Mesothelial cell of epicardium (in vitro differentiated cells): ENCODE measurements at regions not wholly inside any gene's neighbourhood (a gene's known extent, or its start where the extent isn't known, plus 50 kb on each side); places are given as distances from the start of the nearest gene placed in this dataset.

Source experiments
- DNase-seq, 2 experiments: peaks; one replicate each; pipeline ENCODE4 v3.0.0; 2021; ENCODE audit warnings: low spot score in 2 of 2; ENCODE audit not compliant: unreplicated experiment in 2 of 2
- H3K27ac Mint-ChIP-seq: 2 replicates; pipeline ENCODE4 v1.8.0; 2021; ENCODE audit warnings: mixed read lengths
- H3K27me3 Mint-ChIP-seq: 2 replicates; pipeline ENCODE4 v1.8.0; 2021; ENCODE audit warnings: low read depth, mixed read lengths
- H3K36me3 Mint-ChIP-seq: 2 replicates; pipeline ENCODE4 v1.8.0; 2021; ENCODE audit warnings: mixed read lengths
- H3K4me1 Mint-ChIP-seq: 2 replicates; pipeline ENCODE4 v1.8.0; 2021; ENCODE audit warnings: mixed read lengths
- H3K4me3 Mint-ChIP-seq: 2 replicates; pipeline ENCODE4 v1.8.0; 2021; ENCODE audit warnings: mild to moderate bottlenecking, moderate library complexity, mixed read lengths
- H3K9me3 Mint-ChIP-seq: 2 replicates; pipeline ENCODE4 v1.8.0; 2021; ENCODE audit warnings: mixed read lengths
- CTCF ChIP-seq: fragments of 200-600 bp; sonication (generic); IDR thresholded peaks from one replicate; pipeline ENCODE4 v1.5.0; 2021; ENCODE audit warnings: antibody characterized with exemption; ENCODE audit not compliant: unreplicated experiment

- H3K4me1 Mint-ChIP-seq: no peaks in the 10 kb centered on the region
- H3K36me3 Mint-ChIP-seq: no peaks in the 10 kb centered on the region
- no peak overlapping the region for H3K27ac Mint-ChIP-seq
- DNase-seq: no peak
- H3K4me3 Mint-ChIP-seq: no peak overlapping the region
- no peaks in the 10 kb centered on the region for H3K9me3 Mint-ChIP-seq
- TF ChIP-seq CTCF: no peak
- H3K27me3 Mint-ChIP-seq: peaks cover 6% of the 10 kb centered on the region
Observed at GRCh38 chr22:48450188-48450825, 1377.4 kb downstream of the BRD1 start.

- DNase-seq: no peak
- H3K4me3 Mint-ChIP-seq: no peak overlapping the region
Observed at GRCh38 chr22:48449466-48450187, 1378.0 kb downstream of the BRD1 start.

GRCh38 chr22:48448821-48449220 lies 1378.9 kb downstream of the BRD1 start:
- no peak overlapping the region for H3K4me3 Mint-ChIP-seq
- peaks cover 11% of the 10 kb centered on the region for H3K27me3 Mint-ChIP-seq
- DNase-seq: no peak
- H3K9me3 Mint-ChIP-seq: no peaks in the 10 kb centered on the region
- TF ChIP-seq CTCF: no peak
- H3K4me1 Mint-ChIP-seq: no peaks in the 10 kb centered on the region
- H3K27ac Mint-ChIP-seq: no peak overlapping the region
- no peaks in the 10 kb centered on the region for H3K36me3 Mint-ChIP-seq

More at GRCh38 chr22:48449466-48450187, 1378.0 kb downstream of the BRD1 start:
- H3K27me3 Mint-ChIP-seq: peaks cover 11% of the 10 kb centered on the region
- H3K9me3 Mint-ChIP-seq: no peaks in the 10 kb centered on the region
- no peak for TF ChIP-seq CTCF
- no peaks in the 10 kb centered on the region for H3K36me3 Mint-ChIP-seq
- H3K4me1 Mint-ChIP-seq: no peaks in the 10 kb centered on the region
- H3K27ac Mint-ChIP-seq: no peak overlapping the region

GRCh38 chr22:48445113-48445827 lies 1382.4 kb downstream of the BRD1 start:
- Mint-ChIP-seq H3K4me1 (no peaks in the 10 kb centered on the region), H3K27me3 (peaks cover 14% of the 10 kb centered on the region), H3K9me3 (no peaks in the 10 kb centered on the region), H3K36me3 (no peaks in the 10 kb centered on the region), H3K27ac (no peak overlapping the region), H3K4me3 (no peak overlapping the region)
- DNase-seq: no peak
- TF ChIP-seq CTCF: no peak

- no peak for TF ChIP-seq CTCF
- H3K4me1 Mint-ChIP-seq: no peaks in the 10 kb centered on the region
- no peaks in the 10 kb centered on the region for H3K36me3 Mint-ChIP-seq
- no peaks in the 10 kb centered on the region for H3K9me3 Mint-ChIP-seq
- DNase-seq: no peak
- no peak overlapping the region for H3K4me3 Mint-ChIP-seq
- no peak overlapping the region for H3K27ac Mint-ChIP-seq
- H3K27me3 Mint-ChIP-seq: peaks cover 15% of the 10 kb centered on the region
Observed at GRCh38 chr22:48444320-48445112, 1383.2 kb downstream of the BRD1 start.
